ENCODE measurements at regions not wholly inside any gene's neighbourhood (a gene's known extent, or its start where the extent isn't known, plus 50 kb on each side); places are given as distances from the start of the nearest gene placed in this dataset.

- no peak for DNase-seq
These were observed 2619.6 kb downstream of the PCDH7 start for GRCh38 chr4:33339762-33340161.

DNA sequence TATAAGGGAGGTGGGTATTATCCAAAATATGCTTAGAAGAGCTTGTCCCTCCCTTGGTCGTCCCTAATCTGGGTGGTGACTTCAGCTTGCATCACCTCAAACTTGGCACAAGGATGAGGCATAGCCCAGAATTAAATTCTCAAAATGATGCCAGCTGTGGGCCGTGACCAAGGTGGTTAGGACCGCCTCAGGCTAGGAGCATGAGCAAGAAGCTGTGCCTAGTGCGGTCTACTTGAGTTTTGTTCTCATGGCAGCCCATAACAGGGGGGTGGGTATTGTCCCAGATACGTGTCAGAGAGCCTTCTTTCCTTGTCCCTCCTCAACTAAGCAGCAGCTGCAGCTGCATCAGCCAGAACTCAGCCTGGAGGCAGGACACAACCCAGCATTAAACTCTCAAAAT is 2620.0 kb downstream of the PCDH7 start:
- DNase-seq: no peak

GRCh38 chr4:33349376-33349775 is 2629.2 kb downstream of the PCDH7 start:
- no peak for DNase-seq

DNA sequence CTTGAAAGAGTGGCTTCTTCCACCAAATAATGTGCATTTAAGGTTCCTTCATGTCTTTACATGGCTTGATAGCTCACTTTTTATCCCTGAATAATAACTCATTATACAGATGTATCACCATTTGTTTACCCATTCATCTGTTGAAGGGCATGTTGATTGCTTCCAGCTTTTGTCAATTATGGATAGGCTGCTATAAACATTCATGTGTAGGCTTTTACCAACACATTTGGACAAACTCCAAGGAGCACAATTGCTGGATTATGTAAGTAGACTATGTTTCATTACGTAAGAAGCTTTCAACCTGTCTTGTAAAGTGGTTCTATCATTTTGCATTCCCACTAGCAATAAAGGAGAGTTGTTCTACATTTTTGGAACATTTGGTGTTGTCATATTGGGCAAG is 2637.0 kb downstream of the PCDH7 start:
- DNase-seq: no peak

- no peak for DNase-seq
These were observed 2649.3 kb downstream of the PCDH7 start for GRCh38 chr4:33369446-33369845.

GRCh38 chr4:33381816-33382215 is 2661.6 kb downstream of the PCDH7 start:
- no peak for DNase-seq

- no peak for DNase-seq
These were observed 2666.6 kb downstream of the PCDH7 start for GRCh38 chr4:33386764-33387163.

DNA sequence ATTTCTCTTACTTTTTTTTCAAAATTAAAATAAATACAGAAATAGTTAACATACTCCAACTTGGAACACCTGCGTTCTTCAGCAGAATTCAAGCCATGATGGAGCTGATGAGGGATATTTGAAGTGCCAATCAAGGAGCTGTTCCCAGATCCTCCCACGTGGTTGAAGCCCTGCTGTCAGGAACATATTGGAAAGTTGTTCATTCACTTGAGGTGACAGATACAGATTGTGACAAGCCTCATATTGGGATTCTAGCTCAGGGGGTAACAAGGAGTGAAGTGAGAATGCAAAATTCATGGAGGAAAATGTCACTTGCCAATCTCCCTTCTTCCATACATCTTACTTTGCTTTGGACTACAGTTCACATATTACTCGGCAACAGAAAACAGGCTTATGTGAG is 2670.8 kb downstream of the PCDH7 start:
- DNase-seq: no peak

GRCh38 chr4:33395731-33396485 is 2675.7 kb downstream of the PCDH7 start:
- DNase-seq: no peak

GRCh38 chr4:33400504-33400903 is 2680.3 kb downstream of the PCDH7 start:
- DNase-seq: no peak

DNA sequence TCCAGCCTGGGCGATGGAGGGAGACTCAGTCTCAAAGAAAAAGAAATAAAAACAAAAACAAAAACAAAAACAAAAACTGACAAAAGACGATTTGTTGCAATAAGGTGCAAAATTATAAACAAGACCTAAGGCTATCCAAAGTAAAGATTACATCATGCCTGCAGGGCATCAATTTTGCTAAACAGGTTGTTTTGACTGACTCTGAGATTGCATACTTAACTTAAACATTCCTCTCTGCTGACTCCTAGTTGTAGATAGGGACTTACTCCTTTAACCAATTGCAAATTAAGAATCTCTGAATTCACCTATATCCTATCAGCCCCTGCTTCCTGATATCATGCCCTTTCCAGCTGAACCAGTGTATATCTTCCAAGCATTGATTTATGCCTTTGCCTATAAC is 2687.3 kb downstream of the PCDH7 start:
- DNase-seq: no peak

DNA sequence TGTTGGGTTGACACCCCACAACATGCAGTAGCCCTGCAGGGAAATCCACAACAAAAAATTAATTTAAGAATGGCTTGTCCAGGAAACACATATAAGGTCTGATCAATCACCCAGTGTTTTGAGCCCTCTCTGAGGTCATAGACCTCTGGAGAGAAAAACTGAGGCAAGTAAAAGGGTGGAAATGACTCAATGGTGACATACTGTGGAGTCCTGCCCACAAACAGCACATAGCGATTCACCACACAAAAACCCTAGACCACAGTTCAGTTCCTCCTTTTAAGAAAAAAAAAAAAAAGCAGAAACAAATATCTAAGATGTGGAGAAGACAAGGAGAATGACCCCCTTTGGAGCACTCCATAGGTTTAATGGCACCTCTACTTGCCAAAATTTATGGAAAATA is 2691.0 kb downstream of the PCDH7 start:
- DNase-seq: no peak

- DNase-seq: no peak
These were observed 2701.7 kb downstream of the PCDH7 start for GRCh38 chr4:33421887-33422286.

- no peak for DNase-seq
These were observed 2702.5 kb downstream of the PCDH7 start for GRCh38 chr4:33422656-33423055.

DNA sequence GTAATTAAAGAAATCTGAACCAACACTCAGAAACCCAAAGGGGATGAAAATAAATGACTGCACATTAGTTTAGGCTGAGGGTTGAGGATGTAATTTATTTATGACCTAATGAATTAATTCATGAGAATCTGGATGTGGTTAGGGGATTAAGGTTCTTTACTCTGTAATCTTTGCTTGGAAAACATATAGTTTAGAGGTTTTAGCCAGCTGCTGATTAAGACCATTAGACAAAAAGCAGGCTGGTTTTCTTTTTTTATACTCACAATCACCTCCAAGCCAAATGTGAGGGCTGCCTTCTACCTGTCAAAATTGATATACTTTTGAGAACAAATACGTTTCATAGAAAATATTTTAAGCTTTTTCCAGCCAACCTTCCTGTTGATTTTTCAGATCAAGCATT is 2705.8 kb downstream of the PCDH7 start:
- no peak for DNase-seq

DNA sequence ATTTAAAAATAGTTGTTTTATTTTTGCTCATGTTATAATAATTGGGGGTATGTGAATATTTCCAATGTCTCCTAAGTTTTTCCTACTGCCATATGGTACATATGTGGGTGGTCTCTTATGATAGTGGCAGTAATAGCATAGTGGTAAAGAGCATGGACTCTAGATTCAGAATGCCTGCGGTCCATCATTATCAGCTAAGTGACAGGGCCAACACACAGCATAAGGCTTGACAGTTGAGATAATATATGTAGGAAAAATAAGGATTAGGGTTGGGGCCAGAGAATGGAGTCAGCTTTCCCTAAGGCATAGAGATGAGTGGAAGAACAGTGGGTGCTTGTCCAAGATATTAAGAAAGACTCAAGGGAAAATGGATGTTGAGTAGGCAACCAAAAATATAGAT is 2707.5 kb downstream of the PCDH7 start:
- no peak for DNase-seq

DNA sequence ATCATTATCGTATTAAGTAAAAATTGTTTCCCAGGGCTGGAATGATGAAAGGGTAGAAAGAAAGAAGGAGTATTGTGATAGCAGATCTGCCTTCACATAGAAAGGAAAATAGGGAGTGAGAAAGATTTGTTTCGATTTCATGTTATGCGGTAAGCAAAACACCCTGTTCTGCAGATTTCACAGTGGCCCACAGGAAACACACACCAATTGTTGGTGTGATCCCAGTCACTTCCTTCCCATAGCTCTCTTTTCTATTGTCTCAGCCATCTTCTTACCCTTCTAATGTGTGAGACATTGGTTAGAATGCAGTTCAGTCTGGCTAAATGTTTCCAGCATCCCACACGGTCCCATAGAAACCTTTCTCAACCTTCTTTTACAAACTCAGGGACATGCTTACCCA is 2709.8 kb downstream of the PCDH7 start:
- no peak for DNase-seq

GRCh38 chr4:33437406-33437805 is 2717.2 kb downstream of the PCDH7 start:
- DNase-seq: no peak

DNA sequence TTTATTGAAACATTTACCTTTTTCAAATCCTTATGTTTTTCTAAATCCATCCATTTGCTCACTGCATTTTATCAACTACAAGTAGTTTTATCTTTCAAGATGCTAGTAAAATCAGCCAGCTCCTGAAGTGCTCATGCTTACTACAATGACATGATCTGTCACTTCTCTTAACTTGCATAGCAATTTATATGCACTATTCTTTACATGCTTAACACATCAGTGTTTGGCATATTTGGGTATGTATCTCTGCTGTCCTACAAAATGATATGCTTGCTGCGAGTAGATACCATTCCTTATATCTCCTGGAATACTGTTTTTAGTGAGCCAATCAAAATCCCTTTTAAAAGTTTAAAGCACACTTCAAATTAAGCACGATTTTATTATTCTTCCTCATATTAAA is 2726.8 kb downstream of the PCDH7 start:
- DNase-seq: no peak

GRCh38 chr4:33448948-33449347 is 2728.8 kb downstream of the PCDH7 start:
- no peak for DNase-seq

DNA sequence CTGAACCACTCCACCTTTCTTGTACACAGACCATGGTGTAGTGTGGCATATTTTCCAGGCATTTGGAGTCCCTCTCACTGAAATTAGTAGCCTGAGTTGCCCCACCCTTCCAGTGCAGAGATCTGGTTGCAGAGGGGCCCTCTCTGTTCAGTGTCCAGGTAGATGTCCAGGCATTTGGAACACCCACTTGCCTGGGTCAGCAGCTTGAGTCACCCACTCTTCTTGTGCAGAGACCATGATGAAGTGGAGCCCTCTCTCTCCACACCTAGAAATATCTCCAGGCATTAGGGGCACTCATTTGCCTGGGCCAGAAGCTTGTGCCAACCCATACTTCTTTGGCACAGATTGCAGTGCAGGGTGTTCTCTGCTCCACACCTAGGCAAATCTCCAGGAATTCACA is 2733.3 kb downstream of the PCDH7 start:
- no peak for DNase-seq

DNA sequence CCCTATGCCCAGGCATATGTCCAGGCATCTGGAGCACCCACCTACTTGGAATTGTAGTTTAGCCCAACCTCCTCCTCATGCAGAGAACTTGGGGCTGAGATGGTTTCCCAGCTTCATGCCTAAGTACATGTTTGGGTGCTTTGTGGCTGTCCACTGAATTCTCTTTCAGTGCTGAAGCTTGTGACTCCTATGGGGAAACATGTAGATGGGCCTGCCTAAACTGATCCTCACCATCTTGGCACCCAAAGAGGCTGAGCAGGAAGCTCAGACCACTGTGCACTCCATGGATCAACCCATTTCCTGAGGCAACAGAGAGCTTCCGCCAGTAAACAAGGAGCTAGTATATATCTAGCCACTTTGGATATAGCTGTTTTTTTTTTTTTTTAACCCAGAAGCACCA is 2733.7 kb downstream of the PCDH7 start:
- DNase-seq: no peak

DNA sequence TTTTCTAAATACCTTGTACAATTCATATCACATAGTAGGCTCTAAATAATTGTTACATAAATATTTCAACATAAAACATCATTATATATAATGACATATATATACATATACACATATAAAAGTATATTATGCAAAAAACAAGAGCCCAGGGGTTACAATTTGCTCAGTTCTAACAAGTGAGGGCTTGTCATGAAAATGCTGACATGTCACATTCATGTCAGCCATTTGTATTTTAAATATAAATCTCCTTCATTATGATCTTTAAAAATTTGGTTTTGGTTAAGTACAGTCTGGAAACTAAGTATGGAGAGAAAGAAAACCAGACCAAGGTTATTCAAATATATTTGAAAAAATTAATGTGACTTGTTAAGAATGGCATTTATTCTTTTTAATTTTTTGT is 2745.4 kb downstream of the PCDH7 start:
- DNase-seq: no peak

DNA sequence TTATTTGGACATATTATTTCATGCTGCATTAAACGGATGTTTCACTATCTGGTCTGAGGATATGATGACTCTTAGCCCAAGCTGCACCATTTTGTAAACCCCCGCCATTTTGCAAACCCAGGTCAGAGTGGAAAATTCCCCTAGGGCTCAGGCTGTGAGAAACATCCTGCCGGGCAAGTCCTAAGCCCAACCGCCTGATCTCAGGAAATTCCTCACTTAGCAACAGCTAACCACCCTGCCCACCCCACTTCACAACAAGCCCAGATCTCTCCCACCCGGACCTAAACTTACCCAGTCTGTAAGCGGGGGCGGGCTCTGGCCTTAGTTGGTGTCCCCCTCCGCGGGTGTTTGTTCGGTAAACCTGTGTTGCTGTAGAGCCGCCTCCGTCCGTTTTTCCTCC is 2747.1 kb downstream of the PCDH7 start:
- no peak for DNase-seq

- no peak for DNase-seq
These were observed 2750.6 kb downstream of the PCDH7 start for GRCh38 chr4:33470805-33471204.

DNA sequence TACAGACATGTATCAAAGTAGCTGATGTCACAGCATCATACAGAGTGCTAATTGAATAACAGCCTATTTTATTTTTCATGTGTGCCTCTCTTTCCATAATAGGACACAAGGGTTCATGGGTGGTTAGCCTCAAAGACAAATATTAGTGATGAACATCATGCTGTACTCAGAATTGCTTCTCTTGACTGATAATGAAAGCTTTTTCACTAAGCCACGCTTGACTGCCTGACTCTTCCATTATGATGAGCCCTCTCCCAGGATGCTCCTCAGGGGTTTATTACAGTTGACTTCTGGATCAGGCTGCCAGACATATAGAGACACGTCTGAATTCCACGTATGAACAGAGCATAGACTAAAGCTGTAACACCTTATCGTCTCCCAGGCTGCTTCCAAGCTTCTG is 2757.5 kb downstream of the PCDH7 start:
- DNase-seq: no peak
